ENCODE measurements at regions not wholly inside any gene's neighbourhood (a gene's known extent, or its start where the extent isn't known, plus 50 kb on each side); places are given as distances from the start of the nearest gene placed in this dataset.

GRCh38 chr22:48717883-48718817 lies 1109.5 kb downstream of the BRD1 start:
- TF ChIP-seq, protein P1, sequence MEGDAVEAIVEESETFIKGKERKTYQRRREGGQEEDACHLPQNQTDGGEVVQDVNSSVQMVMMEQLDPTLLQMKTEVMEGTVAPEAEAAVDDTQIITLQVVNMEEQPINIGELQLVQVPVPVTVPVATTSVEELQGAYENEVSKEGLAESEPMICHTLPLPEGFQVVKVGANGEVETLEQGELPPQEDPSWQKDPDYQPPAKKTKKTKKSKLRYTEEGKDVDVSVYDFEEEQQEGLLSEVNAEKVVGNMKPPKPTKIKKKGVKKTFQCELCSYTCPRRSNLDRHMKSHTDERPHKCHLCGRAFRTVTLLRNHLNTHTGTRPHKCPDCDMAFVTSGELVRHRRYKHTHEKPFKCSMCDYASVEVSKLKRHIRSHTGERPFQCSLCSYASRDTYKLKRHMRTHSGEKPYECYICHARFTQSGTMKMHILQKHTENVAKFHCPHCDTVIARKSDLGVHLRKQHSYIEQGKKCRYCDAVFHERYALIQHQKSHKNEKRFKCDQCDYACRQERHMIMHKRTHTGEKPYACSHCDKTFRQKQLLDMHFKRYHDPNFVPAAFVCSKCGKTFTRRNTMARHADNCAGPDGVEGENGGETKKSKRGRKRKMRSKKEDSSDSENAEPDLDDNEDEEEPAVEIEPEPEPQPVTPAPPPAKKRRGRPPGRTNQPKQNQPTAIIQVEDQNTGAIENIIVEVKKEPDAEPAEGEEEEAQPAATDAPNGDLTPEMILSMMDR (conservative IDR thresholded peaks at IDR 0.05; ENCODE audit: low read depth in 2 of 2): no peak
- TF ChIP-seq, protein P2, sequence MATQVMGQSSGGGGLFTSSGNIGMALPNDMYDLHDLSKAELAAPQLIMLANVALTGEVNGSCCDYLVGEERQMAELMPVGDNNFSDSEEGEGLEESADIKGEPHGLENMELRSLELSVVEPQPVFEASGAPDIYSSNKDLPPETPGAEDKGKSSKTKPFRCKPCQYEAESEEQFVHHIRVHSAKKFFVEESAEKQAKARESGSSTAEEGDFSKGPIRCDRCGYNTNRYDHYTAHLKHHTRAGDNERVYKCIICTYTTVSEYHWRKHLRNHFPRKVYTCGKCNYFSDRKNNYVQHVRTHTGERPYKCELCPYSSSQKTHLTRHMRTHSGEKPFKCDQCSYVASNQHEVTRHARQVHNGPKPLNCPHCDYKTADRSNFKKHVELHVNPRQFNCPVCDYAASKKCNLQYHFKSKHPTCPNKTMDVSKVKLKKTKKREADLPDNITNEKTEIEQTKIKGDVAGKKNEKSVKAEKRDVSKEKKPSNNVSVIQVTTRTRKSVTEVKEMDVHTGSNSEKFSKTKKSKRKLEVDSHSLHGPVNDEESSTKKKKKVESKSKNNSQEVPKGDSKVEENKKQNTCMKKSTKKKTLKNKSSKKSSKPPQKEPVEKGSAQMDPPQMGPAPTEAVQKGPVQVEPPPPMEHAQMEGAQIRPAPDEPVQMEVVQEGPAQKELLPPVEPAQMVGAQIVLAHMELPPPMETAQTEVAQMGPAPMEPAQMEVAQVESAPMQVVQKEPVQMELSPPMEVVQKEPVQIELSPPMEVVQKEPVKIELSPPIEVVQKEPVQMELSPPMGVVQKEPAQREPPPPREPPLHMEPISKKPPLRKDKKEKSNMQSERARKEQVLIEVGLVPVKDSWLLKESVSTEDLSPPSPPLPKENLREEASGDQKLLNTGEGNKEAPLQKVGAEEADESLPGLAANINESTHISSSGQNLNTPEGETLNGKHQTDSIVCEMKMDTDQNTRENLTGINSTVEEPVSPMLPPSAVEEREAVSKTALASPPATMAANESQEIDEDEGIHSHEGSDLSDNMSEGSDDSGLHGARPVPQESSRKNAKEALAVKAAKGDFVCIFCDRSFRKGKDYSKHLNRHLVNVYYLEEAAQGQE (IDR thresholded peaks at IDR 0.05; ENCODE audit: unreplicated experiment): no peak
- TF ChIP-seq POLR2AphosphoS5 (IDR thresholded peaks at IDR 0.05; ENCODE audit: low read depth) (no peak), ETS1 (IDR thresholded peaks at IDR 0.05) (no peak), EZH2 (IDR thresholded peaks at IDR 0.05; ENCODE audit: low read depth, unreplicated experiment) (no peak), EZH2phosphoT487 (IDR thresholded peaks at IDR 0.05; ENCODE audit: unreplicated experiment) (no peak), ZNF331 (CRISPR knock-in tag; IDR thresholded peaks at IDR 0.05; ENCODE audit: low read depth) (no peak), CREB1 (CRISPR knock-in tag; IDR thresholded peaks at IDR 0.05; ENCODE audit: low read depth) (no peak), JUNB (IDR thresholded peaks at IDR 0.05; ENCODE audit: unreplicated experiment) (no peak), NANOG (IDR thresholded peaks at IDR 0.05; ENCODE audit: borderline replicate concordance) (no peak)

Measured in GM23338 (cell line).